Natural killer cell (primary cell): ENCODE measurements at regions not wholly inside any gene's neighbourhood (a gene's known extent, or its start where the extent isn't known, plus 50 kb on each side); places are given as distances from the start of the nearest gene placed in this dataset.

Experiments
- ATAC-seq, 3 donors: fragments of 150-1000 bp in 2 of 3; fragments of 200-7000 bp in 1 of 3; cut with Tn5 transposase; 1 replicate in 1 of 3; 2 replicates in 2 of 3; pipeline ENCODE4 v1.10.0; 2021; ENCODE audit warnings: mild to moderate bottlenecking in 2 of 3, moderate library complexity in 2 of 3
- DNase-seq, 2 donors: peaks; one replicate each; pipeline versions ENCODE4 v3.0.0 to v3.0.0-alpha.2; 2013 to 2021; ENCODE audit warnings: mixed read lengths in 1 of 2
- H3K27ac ChIP-seq: one replicate; pipeline ENCODE4 v1.5.1; 2013; ENCODE audit warnings: mild to moderate bottlenecking, low read length
- H3K27me3 ChIP-seq: one replicate; pipeline ENCODE4 v1.6.1; 2013; ENCODE audit warnings: low read length; ENCODE audit not compliant: control insufficient read depth, insufficient read depth
- H3K36me3 ChIP-seq: one replicate; pipeline ENCODE4 v1.6.1; 2013; ENCODE audit warnings: low read length; ENCODE audit not compliant: control insufficient read depth, insufficient read depth
- H3K4me1 ChIP-seq: one replicate; pipeline ENCODE4 v1.6.1; 2013; ENCODE audit warnings: low read length; ENCODE audit not compliant: control insufficient read depth, insufficient read depth
- H3K4me3 ChIP-seq: one replicate; pipeline ENCODE4 v1.5.1; 2013; ENCODE audit warnings: low read length
- H3K9me3 ChIP-seq: one replicate; pipeline ENCODE4 v1.6.1; 2013; ENCODE audit warnings: low read length; ENCODE audit not compliant: control insufficient read depth, insufficient read depth
- H3K27ac Mint-ChIP-seq, 2 donors: one replicate each; pipeline ENCODE4 v1.8.0; 2022; ENCODE audit warnings: mild to moderate bottlenecking in 2 of 2, mixed read lengths in 2 of 2, moderate library complexity in 1 of 2
- H3K27me3 Mint-ChIP-seq, 2 donors: one replicate each; pipeline ENCODE4 v1.8.0; 2022; ENCODE audit warnings: low read depth in 2 of 2, mixed read lengths in 2 of 2
- H3K36me3 Mint-ChIP-seq: one replicate; pipeline ENCODE4 v1.8.0; 2022; ENCODE audit warnings: mixed read lengths
- H3K4me1 Mint-ChIP-seq, 2 donors: one replicate each; pipeline ENCODE4 v1.8.0; 2022; ENCODE audit warnings: mixed read lengths in 2 of 2
- H3K4me3 Mint-ChIP-seq: one replicate; pipeline ENCODE4 v1.8.0; 2022; ENCODE audit warnings: mild to moderate bottlenecking, moderate library complexity, mixed read lengths
- H3K9me3 Mint-ChIP-seq, 2 donors: one replicate each; pipeline ENCODE4 v1.8.0; 2022; ENCODE audit warnings: mixed read lengths in 2 of 2
- CTCF ChIP-seq: fragments of 200-600 bp; IDR thresholded peaks from one replicate; pipeline ENCODE4 v1.8.0; 2022; ENCODE audit warnings: antibody characterized with exemption
- WGBS: methylation state at CpG from one replicate; pipeline ENCODE4 v1.1.7; 2013; ENCODE audit warnings: missing lambda C conversion rate; ENCODE audit not compliant: insufficient coverage; 5-methylcytosine and 5-hydroxymethylcytosine counted together
- intact Hi-C: fragments of 100-400 bp; cut with micrococcal nuclease; formaldehyde crosslinking; loops from one replicate; pipeline ENCODE4 v1.14.2; 2022

- under 1% methylated on average over 3 of the region's 3 CpGs for WGBS
- no peak for ATAC-seq
- intact Hi-C loops, result loop anchor here (2.0 to 5.0 kb wide), 2 partner anchors 270 to 1145 kb away; partner anchors contain the start of genes RPS24 and ZCCHC24
- Histone ChIP-seq H3K4me3 (peak overlapping the region; percentile 64), H3K4me1 (peaks cover 30% of the 10 kb centered on the region), H3K9me3 (no peaks in the 10 kb centered on the region), H3K36me3 (no peaks in the 10 kb centered on the region), H3K27ac (peak overlapping the region; percentile 89), H3K27me3 (no peaks in the 10 kb centered on the region)
- Mint-ChIP-seq H3K27me3 (peaks cover 11 to 14% of the 10 kb centered on the region in 2 donors), H3K4me1 (peaks cover 10 to 23% of the 10 kb centered on the region in 2 donors), H3K4me3 (peak overlapping the region; percentile 87), H3K36me3 (no peaks in the 10 kb centered on the region), H3K27ac (peak overlapping the region; percentile 92 to 98), H3K9me3 (no peaks in the 10 kb centered on the region)
- DNase-seq, result no peak
- TF ChIP-seq CTCF, result no peak
Observed at GRCh38 chr10:78302739-78302988, 269.0 kb downstream of the RPS24 start.

- Mint-ChIP-seq H3K4me1 (peaks cover 10 to 23% of the 10 kb centered on the region in 2 donors), H3K4me3 (peak overlapping the region; percentile 87), H3K9me3 (no peaks in the 10 kb centered on the region), H3K36me3 (no peaks in the 10 kb centered on the region), H3K27me3 (peaks cover 11 to 14% of the 10 kb centered on the region in 2 donors), H3K27ac (peak overlapping the region; percentile 92 to 98)
- WGBS, result 6% methylated on average over 81 of the region's 81 CpGs
- no peaks in the 10 kb centered on the region for H3K9me3 ChIP-seq
- intact Hi-C loops, result loop anchor here (2.0 to 5.0 kb wide), 2 partner anchors 270 to 1144 kb away; partner anchors contain the start of genes RPS24 and ZCCHC24
- H3K4me3 ChIP-seq, result peak overlapping the region; percentile 64
- H3K27me3 ChIP-seq, result no peaks in the 10 kb centered on the region
- ATAC-seq (peak; percentile 84 to 96 (median 85)), DNase-seq (peak; percentile 94 to 96)
- no peaks in the 10 kb centered on the region for H3K36me3 ChIP-seq
- peaks cover 30% of the 10 kb centered on the region for H3K4me1 ChIP-seq
- TF ChIP-seq CTCF, result peak; percentile 79
- H3K27ac ChIP-seq, result peak overlapping the region; percentile 89
Observed at GRCh38 chr10:78302989-78303854, 269.6 kb downstream of the RPS24 start.

- H3K9me3 Mint-ChIP-seq, result no peaks in the 10 kb centered on the region
- TF ChIP-seq CTCF, result no peak
- Histone ChIP-seq H3K4me3 (no peak overlapping the region), H3K4me1 (peaks cover 30% of the 10 kb centered on the region), H3K36me3 (no peaks in the 10 kb centered on the region), H3K27me3 (no peaks in the 10 kb centered on the region), H3K27ac (no peak overlapping the region), H3K9me3 (no peaks in the 10 kb centered on the region)
- peaks cover 16 to 22% of the 10 kb centered on the region in 2 donors for H3K27me3 Mint-ChIP-seq
- H3K4me1 Mint-ChIP-seq, result peaks cover 10 to 23% of the 10 kb centered on the region in 2 donors
- H3K4me3 Mint-ChIP-seq, result peak overlapping the region; percentile 14
- H3K36me3 Mint-ChIP-seq, result no peaks in the 10 kb centered on the region
- H3K27ac Mint-ChIP-seq, result no peak overlapping the region
- ATAC-seq, result no peak
- intact Hi-C loops, result loop anchor here (5.0 kb wide), 1 partner anchor 1143 kb away; the partner anchor contains the start of gene ZCCHC24
- 63% methylated on average over 12 of the region's 12 CpGs for WGBS
- peak in 1 of 2 donors; percentile 38 for DNase-seq
Observed at GRCh38 chr10:78304091-78305045, 270.7 kb downstream of the RPS24 start.
